Small intestine (tissue), 7 donors: ENCODE measurements at regions not wholly inside any gene's neighbourhood (a gene's known extent, or its start where the extent isn't known, plus 50 kb on each side); places are given as distances from the start of the nearest gene placed in this dataset.

Source experiments
- DNase-seq, 2 donors: peaks; one replicate each; pipeline versions ENCODE4 v3.0.0 to v3.0.0-alpha.2; 2013
- FAIRE-seq: peaks from 2 replicates; lab custom pipeline; 2012; peaks lifted over from hg19 to GRCh38; lab: Jason Lieb, UNC
- H3K27ac ChIP-seq, 3 donors: one replicate each; pipeline ENCODE4 v1.5.1; 2013; ENCODE audit warnings: low read length in 2 of 3, mild to moderate bottlenecking in 2 of 3, control low read depth in 1 of 3, inconsistent platforms in 1 of 3, low read depth in 1 of 3, moderate library complexity in 1 of 3
- H3K27me3 ChIP-seq, 3 donors: one replicate each; pipeline ENCODE4 v1.6.1; 2013; ENCODE audit warnings: low read length in 3 of 3, inconsistent platforms in 1 of 3; ENCODE audit not compliant: control insufficient read depth in 3 of 3, insufficient read depth in 3 of 3
- H3K36me3 ChIP-seq, 3 donors: one replicate each; pipeline ENCODE4 v1.6.1; 2013; ENCODE audit warnings: low read length in 3 of 3, inconsistent platforms in 1 of 3, low read depth in 1 of 3, mild to moderate bottlenecking in 1 of 3, moderate library complexity in 1 of 3; ENCODE audit not compliant: control insufficient read depth in 3 of 3, insufficient read depth in 2 of 3
- H3K4me1 ChIP-seq, 3 donors: one replicate each; pipeline ENCODE4 v1.6.1; 2013; ENCODE audit warnings: low read length in 2 of 3, inconsistent platforms in 1 of 3, low read depth in 1 of 3, mild to moderate bottlenecking in 1 of 3, moderate library complexity in 1 of 3; ENCODE audit not compliant: control insufficient read depth in 3 of 3, insufficient read depth in 2 of 3
- H3K4me3 ChIP-seq, 3 donors: one replicate each; pipeline ENCODE4 v1.5.1; 2013; ENCODE audit warnings: low read length in 3 of 3, control low read depth in 1 of 3, inconsistent platforms in 1 of 3, low read depth in 1 of 3, mild to moderate bottlenecking in 1 of 3, moderate library complexity in 1 of 3
- H3K9me3 ChIP-seq, 2 donors: one replicate each; pipeline ENCODE4 v1.6.1; 2013; ENCODE audit warnings: low read depth in 1 of 2, low read length in 1 of 2; ENCODE audit not compliant: control insufficient read depth in 2 of 2, insufficient read depth in 1 of 2
- WGBS, 3 donors: extraction: QIAGEN DNeasy Blood & Tissue Kit; methylation state at CpG; one replicate each; pipeline ENCODE4 v1.1.7; 2013; 5-methylcytosine and 5-hydroxymethylcytosine counted together
- donor health status: healthy with polysubstance abuse.
- donor health status: control.
- donor health status: control.
- donor health status: Bipolar disorder and iron deficiency.
- donor health status: healthy.

DNA sequence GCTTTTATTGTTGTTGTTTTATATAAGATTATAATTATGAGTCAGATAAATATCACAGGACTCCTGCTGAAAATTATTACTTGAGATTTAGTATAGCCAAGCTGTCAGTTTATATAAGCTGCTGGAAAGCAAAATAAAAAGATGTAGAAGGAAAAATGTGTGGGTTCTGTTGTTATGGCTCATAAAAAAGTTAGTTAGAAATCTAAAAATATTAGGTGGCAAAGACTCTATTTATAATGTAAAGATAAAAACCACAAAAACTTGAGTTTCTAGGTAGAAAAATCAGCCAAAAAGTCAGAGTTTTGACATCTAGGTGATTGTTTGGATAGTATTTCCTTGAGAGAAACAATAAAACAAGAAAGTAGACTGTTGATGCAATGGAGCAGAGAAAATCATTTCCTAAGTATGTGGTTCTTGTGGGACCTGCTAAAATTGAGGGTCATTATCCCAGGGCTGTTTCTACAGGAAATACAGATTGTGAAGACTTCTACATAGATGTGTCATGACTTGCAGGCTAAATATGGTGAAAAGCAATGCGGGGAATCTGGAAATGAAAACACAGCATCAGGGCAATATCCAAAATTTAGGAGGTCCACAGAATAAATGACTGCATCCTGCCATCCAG, 1109.6 kb upstream of the CADM2 start:
- no peak for DNase-seq
- no peak overlapping the region for H3K27ac ChIP-seq
- FAIRE-seq: no peak
- H3K36me3 ChIP-seq: no peaks in the 10 kb centered on the region
- H3K27me3 ChIP-seq: no peaks in the 10 kb centered on the region
- WGBS, 3 donors: 84 to 94% (median 86%) methylated on average over 1 of the region's 1 CpG
- H3K4me1 ChIP-seq: no peaks in the 10 kb centered on the region
- H3K9me3 ChIP-seq: no peaks in the 10 kb centered on the region
- no peak overlapping the region for H3K4me3 ChIP-seq

DNA sequence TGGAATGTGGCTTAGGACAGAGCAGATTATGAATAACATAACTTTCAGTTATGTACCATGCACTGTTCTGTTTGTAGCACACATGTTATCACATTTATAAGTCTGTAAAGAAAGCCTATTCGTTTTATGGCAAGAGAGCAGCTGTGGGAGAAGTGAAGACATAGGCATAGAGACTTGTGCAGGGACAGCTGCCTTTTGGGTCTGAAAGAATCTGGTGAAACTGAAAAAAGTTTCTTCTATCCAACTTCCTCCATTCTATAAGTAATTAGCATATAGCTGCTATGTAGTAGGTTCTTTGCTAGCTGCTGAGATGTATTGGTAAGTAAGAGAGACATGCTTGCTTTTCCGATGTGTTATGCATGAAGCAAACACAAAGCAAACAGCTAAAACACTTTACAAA, 1095.4 kb upstream of the CADM2 start:
- FAIRE-seq (no peak), DNase-seq (no peak)
- Histone ChIP-seq H3K27me3 (no peaks in the 10 kb centered on the region), H3K4me3 (no peak overlapping the region), H3K36me3 (no peaks in the 10 kb centered on the region), H3K4me1 (no peaks in the 10 kb centered on the region), H3K27ac (no peak overlapping the region), H3K9me3 (no peaks in the 10 kb centered on the region)
- 53 to 68% (median 54%) methylated on average over 2 of the region's 2 CpGs for WGBS, 3 donors

DNA sequence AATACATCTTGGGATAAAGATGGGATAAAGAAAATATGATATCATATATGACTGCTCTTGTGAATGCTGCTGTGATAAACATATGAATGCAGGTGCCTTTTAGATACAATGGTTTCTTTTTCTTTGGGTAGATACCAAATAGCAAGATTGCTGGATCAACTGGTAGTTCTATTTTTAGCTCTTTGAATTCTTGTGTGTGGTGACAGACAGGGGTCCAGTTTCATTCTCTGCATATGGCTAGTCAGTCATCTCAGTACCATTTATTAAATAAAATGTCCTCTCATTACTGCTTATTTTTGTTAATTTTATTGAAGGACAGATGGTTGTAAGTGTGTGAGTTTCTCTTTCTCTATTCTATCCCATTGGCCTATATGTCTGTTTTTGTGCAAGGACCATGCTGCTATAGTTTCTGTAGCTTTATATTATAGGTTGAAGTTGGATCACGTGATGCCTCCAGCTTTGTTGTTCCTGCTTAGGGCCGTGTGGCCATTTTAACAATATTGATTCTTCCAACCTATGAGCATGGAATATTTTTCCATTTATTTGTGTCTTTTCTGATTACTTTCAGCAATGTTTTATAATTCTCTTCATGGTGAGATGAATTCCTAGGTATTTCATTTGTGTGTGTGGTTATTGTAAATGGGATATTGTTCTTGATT, 1089.8 kb upstream of the CADM2 start:
- FAIRE-seq (no peak), DNase-seq (no peak)
- H3K27me3 ChIP-seq: no peaks in the 10 kb centered on the region
- H3K36me3 ChIP-seq: no peaks in the 10 kb centered on the region
- H3K9me3 ChIP-seq: no peaks in the 10 kb centered on the region
- H3K4me1 ChIP-seq: no peaks in the 10 kb centered on the region
- no peak overlapping the region for H3K27ac ChIP-seq
- 76 to 84% (median 76%) methylated on average over 2 of the region's 2 CpGs for WGBS, 3 donors
- no peak overlapping the region for H3K4me3 ChIP-seq

DNA sequence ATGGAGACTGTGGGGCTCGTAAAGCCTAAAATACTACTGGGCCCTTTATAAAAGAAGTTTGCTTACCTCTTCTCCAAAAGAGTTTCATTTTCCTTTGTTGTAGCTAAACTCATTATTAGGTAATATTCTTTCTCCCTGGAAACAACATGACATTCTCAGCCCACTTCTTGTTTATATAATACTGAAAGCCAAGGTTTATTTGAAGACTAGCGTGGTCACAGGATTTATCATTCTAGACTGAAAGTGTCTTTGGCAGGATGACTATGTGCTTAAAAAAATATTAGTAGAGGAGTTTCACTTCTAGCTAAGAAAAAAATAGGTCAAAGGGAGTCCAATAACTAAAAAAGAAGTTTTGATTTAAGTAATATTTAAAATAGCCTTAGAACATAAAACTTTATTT, 1085.2 kb upstream of the CADM2 start:
- no peaks in the 10 kb centered on the region for H3K4me1 ChIP-seq
- no peaks in the 10 kb centered on the region for H3K36me3 ChIP-seq
- 56 to 79% (median 62%) methylated on average over 2 of the region's 2 CpGs for WGBS, 3 donors
- H3K9me3 ChIP-seq: no peaks in the 10 kb centered on the region
- DNase-seq: no peak
- H3K27me3 ChIP-seq: no peaks in the 10 kb centered on the region
- FAIRE-seq: no peak
- H3K27ac ChIP-seq: no peak overlapping the region
- H3K4me3 ChIP-seq: no peak overlapping the region

DNA sequence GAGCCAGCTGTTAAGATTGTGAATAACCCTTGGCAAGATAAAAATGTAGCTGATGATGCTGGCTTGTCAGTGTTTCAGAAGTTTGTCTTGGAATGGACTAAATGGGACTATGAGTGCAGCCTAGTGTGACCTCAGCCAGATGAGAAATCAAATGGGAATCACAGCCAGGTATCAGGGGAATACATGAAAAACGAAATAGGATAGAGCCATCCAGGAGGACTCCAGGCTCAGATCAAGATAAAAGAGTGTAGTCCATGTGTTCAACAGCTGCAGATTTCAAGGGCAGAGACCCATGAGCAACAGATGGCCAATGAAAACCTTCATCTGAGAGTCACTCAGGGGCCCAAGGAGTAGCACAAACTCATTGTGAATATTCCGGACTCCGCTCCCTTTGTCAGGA, 1080.9 kb upstream of the CADM2 start:
- no peaks in the 10 kb centered on the region for H3K27me3 ChIP-seq
- FAIRE-seq: no peak
- no peak overlapping the region for H3K27ac ChIP-seq
- 71 to 75% (median 72%) methylated on average over 3 of the region's 3 CpGs for WGBS, 3 donors
- no peak for DNase-seq
- no peaks in the 10 kb centered on the region for H3K36me3 ChIP-seq
- no peaks in the 10 kb centered on the region for H3K9me3 ChIP-seq
- no peaks in the 10 kb centered on the region for H3K4me1 ChIP-seq
- H3K4me3 ChIP-seq: no peak overlapping the region

DNA sequence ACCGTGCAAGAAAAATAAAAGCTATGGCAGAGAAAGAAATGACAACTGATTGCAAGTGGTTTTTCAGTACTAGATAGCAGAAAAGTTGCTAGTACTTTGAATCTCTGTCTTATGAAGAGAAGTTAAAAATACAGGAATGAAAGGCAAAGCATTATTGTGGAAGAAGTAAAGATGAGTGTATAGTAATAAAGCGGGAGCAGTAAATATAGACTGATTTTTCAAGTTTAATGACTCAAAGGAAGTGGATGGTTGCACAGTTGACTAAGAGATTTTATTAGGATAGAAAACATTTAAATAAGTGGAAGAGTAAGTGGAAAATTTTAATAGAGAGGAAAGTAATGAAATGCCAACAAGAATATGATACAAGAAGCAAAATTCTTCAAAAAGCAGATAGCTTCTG, 1076.1 kb upstream of the CADM2 start:
- no peak overlapping the region for H3K4me3 ChIP-seq
- FAIRE-seq (no peak), DNase-seq (no peak)
- no peaks in the 10 kb centered on the region for H3K36me3 ChIP-seq
- no peaks in the 10 kb centered on the region for H3K4me1 ChIP-seq
- WGBS, 3 donors: 85 to 95% (median 95%) methylated on average over 2 of the region's 2 CpGs
- no peaks in the 10 kb centered on the region for H3K27me3 ChIP-seq
- no peaks in the 10 kb centered on the region for H3K9me3 ChIP-seq
- no peak overlapping the region for H3K27ac ChIP-seq

DNA sequence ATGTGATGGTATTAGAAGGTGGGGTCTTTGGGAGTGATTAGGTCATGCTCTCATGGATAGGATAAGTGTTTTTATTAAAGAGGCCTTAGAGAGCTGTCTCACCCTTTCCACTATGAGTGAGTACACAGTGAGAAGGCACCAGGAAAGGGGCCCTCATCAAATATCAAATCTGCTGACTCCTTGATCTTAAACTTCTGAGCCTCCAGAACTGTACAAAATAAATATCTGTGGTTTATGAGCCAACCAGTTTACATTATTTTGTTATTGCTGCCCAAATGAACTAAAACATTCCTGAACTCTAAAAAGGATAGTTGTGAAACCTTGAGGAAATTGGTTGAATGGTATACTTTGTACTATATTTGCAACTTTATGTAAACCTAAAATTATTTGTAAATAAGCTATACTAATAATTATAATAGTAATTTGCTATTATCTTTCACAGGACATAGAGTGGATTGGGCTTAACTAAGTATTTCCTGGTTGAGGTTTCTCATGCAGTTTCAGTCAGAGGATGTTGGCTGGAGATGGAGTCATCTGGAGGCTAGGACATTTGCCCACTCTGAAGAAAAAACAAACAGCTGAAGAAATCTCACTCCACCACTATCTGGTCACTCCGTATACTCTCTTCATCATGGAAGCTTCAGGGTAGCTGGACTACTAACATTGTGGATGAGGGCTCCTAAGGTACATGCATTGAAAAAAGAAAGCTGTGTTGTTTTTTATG, 1068.6 kb upstream of the CADM2 start:
- no peak for DNase-seq
- no peaks in the 10 kb centered on the region for H3K36me3 ChIP-seq
- WGBS, 3 donors: 86 to 97% (median 86%) methylated on average over 1 of the region's 1 CpG
- no peaks in the 10 kb centered on the region for H3K4me1 ChIP-seq
- H3K27me3 ChIP-seq: no peaks in the 10 kb centered on the region
- H3K4me3 ChIP-seq: no peak overlapping the region
- no peak overlapping the region for H3K27ac ChIP-seq
- FAIRE-seq: no peak
- H3K9me3 ChIP-seq: no peaks in the 10 kb centered on the region

DNA sequence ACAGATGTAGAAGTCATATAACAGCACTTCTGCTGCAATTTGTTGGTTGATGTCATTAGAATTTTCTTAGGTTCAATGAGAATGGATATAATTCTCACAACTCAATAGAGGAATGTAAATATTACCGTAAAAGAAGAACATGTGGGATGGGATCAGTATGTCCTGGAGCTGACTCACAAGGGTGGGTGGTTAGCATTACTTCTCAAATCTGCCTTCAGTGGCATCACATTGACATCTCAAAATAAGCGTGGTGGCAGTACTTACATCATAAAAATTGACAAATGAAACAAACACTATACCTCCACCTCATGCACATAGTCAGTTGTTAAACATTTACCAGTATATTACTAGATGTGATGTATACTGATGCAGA, 1068.0 kb upstream of the CADM2 start:
- no peaks in the 10 kb centered on the region for H3K27me3 ChIP-seq
- H3K36me3 ChIP-seq: no peaks in the 10 kb centered on the region
- FAIRE-seq (no peak), DNase-seq (no peak)
- no peak overlapping the region for H3K4me3 ChIP-seq
- H3K9me3 ChIP-seq: no peaks in the 10 kb centered on the region
- no peaks in the 10 kb centered on the region for H3K4me1 ChIP-seq
- WGBS, 3 donors: 69 to 88% (median 82%) methylated on average over 2 of the region's 2 CpGs
- H3K27ac ChIP-seq: no peak overlapping the region
